ENCODE measurements at regions not wholly inside any gene's neighbourhood (a gene's known extent, or its start where the extent isn't known, plus 50 kb on each side); places are given as distances from the start of the nearest gene placed in this dataset.

- H3K4me1 ChIP-seq (ENCODE audit: control insufficient read depth, extremely low read depth, insufficient read depth, low read length) = peaks cover 2% of the 10 kb centered on the region
- H3K79me2 ChIP-seq (ENCODE audit: control insufficient read depth, insufficient read depth, low read length) = no peaks in the 10 kb centered on the region
- H3K4me3 ChIP-seq (replicated peaks in 1 of 4; ENCODE audit: control extremely low read depth in 1 of 4, insufficient read depth in 1 of 4, low read depth in 3 of 4, low read length in 4 of 4) = no peak overlapping the region
- no peak overlapping the region for H2AFZ ChIP-seq (ENCODE audit: low read length)
- no peaks in the 10 kb centered on the region for H4K20me1 ChIP-seq (ENCODE audit: control insufficient read depth, extremely low read depth, insufficient read depth, low read length)
- no peaks in the 10 kb centered on the region for H3K36me3 ChIP-seq (ENCODE audit: control insufficient read depth, insufficient read depth, low read length)
- H3K27me3 ChIP-seq (ENCODE audit: control insufficient read depth, insufficient read depth, low read length) = no peaks in the 10 kb centered on the region
- no peaks in the 10 kb centered on the region for H3K9me3 ChIP-seq (ENCODE audit: control insufficient read depth, insufficient read depth, low read depth, low read length)
- peak in 1 of 2 donors; percentile 21 for DNase-seq (ENCODE audit: low read depth in 2 of 2)
- H3K9ac ChIP-seq (ENCODE audit: insufficient read depth, low read length) = no peak overlapping the region
- no peak overlapping the region for H3K4me2 ChIP-seq (ENCODE audit: extremely low read depth, insufficient read depth, low read length)
- no peak overlapping the region for H3K27ac ChIP-seq (ENCODE audit: insufficient read depth, low read length)
- TF ChIP-seq, protein P1, sequence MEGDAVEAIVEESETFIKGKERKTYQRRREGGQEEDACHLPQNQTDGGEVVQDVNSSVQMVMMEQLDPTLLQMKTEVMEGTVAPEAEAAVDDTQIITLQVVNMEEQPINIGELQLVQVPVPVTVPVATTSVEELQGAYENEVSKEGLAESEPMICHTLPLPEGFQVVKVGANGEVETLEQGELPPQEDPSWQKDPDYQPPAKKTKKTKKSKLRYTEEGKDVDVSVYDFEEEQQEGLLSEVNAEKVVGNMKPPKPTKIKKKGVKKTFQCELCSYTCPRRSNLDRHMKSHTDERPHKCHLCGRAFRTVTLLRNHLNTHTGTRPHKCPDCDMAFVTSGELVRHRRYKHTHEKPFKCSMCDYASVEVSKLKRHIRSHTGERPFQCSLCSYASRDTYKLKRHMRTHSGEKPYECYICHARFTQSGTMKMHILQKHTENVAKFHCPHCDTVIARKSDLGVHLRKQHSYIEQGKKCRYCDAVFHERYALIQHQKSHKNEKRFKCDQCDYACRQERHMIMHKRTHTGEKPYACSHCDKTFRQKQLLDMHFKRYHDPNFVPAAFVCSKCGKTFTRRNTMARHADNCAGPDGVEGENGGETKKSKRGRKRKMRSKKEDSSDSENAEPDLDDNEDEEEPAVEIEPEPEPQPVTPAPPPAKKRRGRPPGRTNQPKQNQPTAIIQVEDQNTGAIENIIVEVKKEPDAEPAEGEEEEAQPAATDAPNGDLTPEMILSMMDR (conservative IDR thresholded peaks at IDR 0.05 in 1 of 2, IDR thresholded peaks at IDR 0.05 in 1 of 2; ENCODE audit: low read depth in 1 of 2, low read length in 2 of 2) = no peak
- no peak for TF ChIP-seq EZH2 (IDR thresholded peaks at IDR 0.05; ENCODE audit: low read length, missing control alignments)
Observed at GRCh38 chr2:21657445-21657844, 533.7 kb downstream of the TDRD15 start.

GRCh38 chr2:21658269-21658668, 534.5 kb downstream of the TDRD15 start:
- no peaks in the 10 kb centered on the region for H3K27me3 ChIP-seq (ENCODE audit: control insufficient read depth, insufficient read depth, low read length)
- H3K9ac ChIP-seq (ENCODE audit: insufficient read depth, low read length) = no peak overlapping the region
- no peak overlapping the region for H2AFZ ChIP-seq (ENCODE audit: low read length)
- no peaks in the 10 kb centered on the region for H3K36me3 ChIP-seq (ENCODE audit: control insufficient read depth, insufficient read depth, low read length)
- no peak overlapping the region for H3K4me2 ChIP-seq (ENCODE audit: extremely low read depth, insufficient read depth, low read length)
- DNase-seq (ENCODE audit: low read depth in 2 of 2) = no peak
- TF ChIP-seq, protein P1 (conservative IDR thresholded peaks at IDR 0.05 in 1 of 2, IDR thresholded peaks at IDR 0.05 in 1 of 2; ENCODE audit: low read depth in 1 of 2, low read length in 2 of 2) = no peak
- no peak for TF ChIP-seq EZH2 (IDR thresholded peaks at IDR 0.05; ENCODE audit: low read length, missing control alignments)
- H3K27ac ChIP-seq (ENCODE audit: insufficient read depth, low read length) = no peak overlapping the region
- H3K4me3 ChIP-seq (replicated peaks in 1 of 4; ENCODE audit: control extremely low read depth in 1 of 4, insufficient read depth in 1 of 4, low read depth in 3 of 4, low read length in 4 of 4) = no peak overlapping the region
- H4K20me1 ChIP-seq (ENCODE audit: control insufficient read depth, extremely low read depth, insufficient read depth, low read length) = no peaks in the 10 kb centered on the region
- peaks cover 2% of the 10 kb centered on the region for H3K4me1 ChIP-seq (ENCODE audit: control insufficient read depth, extremely low read depth, insufficient read depth, low read length)
- H3K79me2 ChIP-seq (ENCODE audit: control insufficient read depth, insufficient read depth, low read length) = no peaks in the 10 kb centered on the region
- H3K9me3 ChIP-seq (ENCODE audit: control insufficient read depth, insufficient read depth, low read depth, low read length) = no peaks in the 10 kb centered on the region

- Histone ChIP-seq H3K9ac (ENCODE audit: insufficient read depth, low read length) (no peak overlapping the region), H3K9me3 (ENCODE audit: control insufficient read depth, insufficient read depth, low read depth, low read length) (no peaks in the 10 kb centered on the region), H2AFZ (ENCODE audit: low read length) (no peak overlapping the region), H3K4me1 (ENCODE audit: control insufficient read depth, extremely low read depth, insufficient read depth, low read length) (peaks cover 2% of the 10 kb centered on the region), H3K36me3 (ENCODE audit: control insufficient read depth, insufficient read depth, low read length) (no peaks in the 10 kb centered on the region), H3K4me3 (replicated peaks in 1 of 4; ENCODE audit: control extremely low read depth in 1 of 4, insufficient read depth in 1 of 4, low read depth in 3 of 4, low read length in 4 of 4) (no peak overlapping the region), H3K4me2 (ENCODE audit: extremely low read depth, insufficient read depth, low read length) (no peak overlapping the region), H3K79me2 (ENCODE audit: control insufficient read depth, insufficient read depth, low read length) (no peaks in the 10 kb centered on the region), H3K27ac (ENCODE audit: insufficient read depth, low read length) (no peak overlapping the region), H4K20me1 (ENCODE audit: control insufficient read depth, extremely low read depth, insufficient read depth, low read length) (no peaks in the 10 kb centered on the region), H3K27me3 (ENCODE audit: control insufficient read depth, insufficient read depth, low read length) (no peaks in the 10 kb centered on the region)
- no peak for TF ChIP-seq EZH2 (IDR thresholded peaks at IDR 0.05; ENCODE audit: low read length, missing control alignments)
- DNase-seq (ENCODE audit: low read depth in 2 of 2) = peak in 1 of 2 donors; percentile 22
Observed at GRCh38 chr2:21658907-21659477, 535.2 kb downstream of the TDRD15 start.
